ENCODE measurements at regions not wholly inside any gene's neighbourhood (a gene's known extent, or its start where the extent isn't known, plus 50 kb on each side); places are given as distances from the start of the nearest gene placed in this dataset.

DNA sequence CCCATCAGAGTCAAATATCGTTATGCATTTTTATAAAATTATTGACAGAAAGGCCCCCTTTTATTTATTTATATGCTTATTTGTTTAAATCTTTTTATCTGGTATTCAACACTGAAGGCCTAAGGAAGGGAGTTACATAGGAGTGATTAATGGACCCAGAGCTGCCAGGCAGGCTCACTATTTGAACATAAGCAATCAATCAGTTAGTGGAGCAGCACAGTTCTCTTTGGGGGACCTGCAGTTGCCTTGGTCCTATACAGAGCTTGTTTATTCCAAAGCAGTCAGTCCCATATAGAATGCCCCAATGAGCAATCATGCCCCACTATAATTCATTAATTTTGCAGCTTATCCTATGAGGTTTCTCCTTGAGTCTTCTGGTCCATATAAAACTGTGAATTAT, 389.4 kb upstream of the GOT2 start:
- TF ChIP-seq GATA2 (IDR thresholded peaks at IDR 0.05; ENCODE audit: low read depth, low read length) = no peak
- TF ChIP-seq GATA3 (IDR thresholded peaks at IDR 0.05; ENCODE audit: low read depth, low read length) = no peak

All from SH-SY5Y (cell line).